ENCODE measurements at regions not wholly inside any gene's neighbourhood (a gene's known extent, or its start where the extent isn't known, plus 50 kb on each side); places are given as distances from the start of the nearest gene placed in this dataset.

- DNase-seq (ENCODE audit: low spot score): no peak
Measured at GRCh38 chr3:135473449-135473848, 492.1 kb upstream of the PPP2R3A start.

DNA sequence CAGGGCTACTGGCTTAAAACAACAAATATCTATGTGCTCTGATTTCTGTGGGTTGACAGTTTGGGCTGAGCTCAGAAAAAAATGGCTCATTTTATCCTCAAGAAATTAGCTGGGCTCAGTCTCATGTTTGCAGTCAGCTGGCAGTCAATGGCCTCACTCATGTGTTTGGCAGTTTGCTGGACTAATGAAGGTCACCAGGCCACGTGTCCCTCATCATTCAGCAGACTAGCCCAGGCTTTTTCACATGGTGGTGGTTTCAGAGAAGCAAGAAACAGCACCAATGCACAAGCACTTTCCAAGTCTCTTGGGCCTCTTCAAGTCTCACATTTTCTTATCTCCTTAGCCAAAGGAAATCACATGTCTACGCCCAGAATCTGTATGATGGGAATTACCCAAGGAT, 478.3 kb upstream of the PPP2R3A start:
- no peak for DNase-seq (ENCODE audit: low spot score)

- no peak for DNase-seq (ENCODE audit: low spot score)
Measured at GRCh38 chr3:135490219-135490915, 475.2 kb upstream of the PPP2R3A start.

DNA sequence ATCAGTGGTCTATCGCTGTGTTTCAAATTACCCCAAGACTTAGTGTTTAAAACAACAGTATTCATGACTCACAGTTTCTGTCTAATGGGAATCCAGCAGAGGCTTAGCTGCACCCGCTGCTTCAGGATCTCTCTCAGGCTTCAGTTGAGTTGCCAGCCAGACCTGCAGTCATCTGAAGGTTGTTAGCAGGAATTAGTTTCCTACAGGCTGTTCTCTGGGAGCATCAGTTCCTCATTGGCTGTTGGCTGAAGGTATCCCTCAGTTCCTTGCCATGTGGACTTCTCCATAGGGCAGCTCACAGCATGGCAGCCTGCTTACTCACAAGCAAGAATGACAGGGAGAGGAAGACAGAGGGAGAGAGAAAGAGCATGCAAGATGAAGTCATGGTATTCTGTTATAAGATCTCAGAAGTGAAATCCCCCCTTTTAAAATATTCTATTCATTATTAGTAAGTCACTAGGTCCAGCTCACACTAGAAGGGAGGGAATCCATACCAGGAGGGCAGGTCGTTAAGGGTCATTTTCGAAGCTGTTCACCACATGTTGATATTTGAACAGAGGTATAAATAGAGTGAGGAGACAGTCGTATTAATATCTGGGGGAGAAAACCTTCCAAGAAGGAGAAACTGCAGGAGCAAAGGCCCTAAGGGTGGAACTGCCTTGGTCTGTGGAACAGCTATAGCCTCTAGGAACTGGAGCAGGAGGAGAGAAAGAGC, 473.9 kb upstream of the PPP2R3A start:
- DNase-seq (ENCODE audit: low spot score): no peak

DNA sequence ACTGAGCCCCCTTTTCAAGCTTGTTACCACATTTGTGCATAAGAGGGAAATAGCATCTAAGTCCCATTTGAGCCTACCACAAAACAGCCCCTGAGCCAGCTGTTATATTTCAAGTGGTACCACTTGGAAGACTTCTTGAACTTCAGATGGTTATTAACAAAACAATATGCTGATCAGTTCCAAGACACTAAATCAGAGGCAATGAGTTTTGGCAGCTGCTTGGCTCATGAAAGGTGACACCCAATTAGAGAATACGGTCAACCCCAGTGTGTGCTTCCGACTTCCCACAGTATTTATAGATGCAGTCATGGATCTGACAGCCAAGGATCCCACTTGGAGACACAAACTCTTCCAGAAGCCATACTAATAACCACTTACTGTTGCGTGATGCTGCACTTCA, 469.6 kb upstream of the PPP2R3A start:
- DNase-seq (ENCODE audit: low spot score): no peak

DNA sequence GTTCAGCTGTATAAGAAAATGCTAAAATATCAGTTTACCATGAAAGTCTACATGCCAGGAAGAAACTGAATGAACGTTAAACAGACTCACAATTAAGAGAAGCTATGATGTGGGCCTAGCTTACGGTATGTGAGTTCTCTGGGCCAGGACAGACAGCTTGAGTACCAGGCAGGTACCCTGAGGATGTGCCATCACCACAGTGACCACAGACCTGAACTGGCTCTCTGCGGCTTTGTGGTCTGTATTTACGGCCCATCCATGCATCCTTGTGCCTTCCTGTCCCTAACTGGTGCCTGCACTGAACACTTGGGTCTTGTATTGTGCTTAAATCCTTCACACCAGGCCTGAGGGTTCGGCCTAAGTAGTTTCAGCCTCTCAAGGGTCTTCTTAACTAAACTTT, 467.5 kb upstream of the PPP2R3A start:
- DNase-seq (ENCODE audit: low spot score): no peak

- DNase-seq (ENCODE audit: low spot score): no peak
Measured at GRCh38 chr3:135499426-135499825, 466.1 kb upstream of the PPP2R3A start.

DNA sequence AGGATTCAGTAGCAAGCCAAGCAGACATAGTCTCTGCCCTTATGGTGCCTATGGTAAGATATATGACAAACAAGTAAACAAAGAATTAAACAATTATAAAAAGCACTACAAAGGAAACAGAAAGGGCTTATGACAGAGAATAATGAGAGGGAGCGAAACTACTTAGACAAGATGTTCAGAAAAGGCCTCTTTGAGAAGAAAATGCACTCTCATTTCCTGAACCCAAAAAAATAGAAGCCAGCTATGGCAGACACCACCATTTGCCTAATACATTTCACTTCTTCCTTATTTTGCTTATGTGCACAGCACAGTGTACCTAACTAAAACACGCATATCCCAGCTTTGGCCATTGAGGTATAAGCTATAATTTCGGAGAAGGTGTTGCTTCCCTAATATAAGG, 465.5 kb upstream of the PPP2R3A start:
- no peak for DNase-seq (ENCODE audit: low spot score)

GRCh38 chr3:135503065-135503759, 462.3 kb upstream of the PPP2R3A start:
- no peak for DNase-seq (ENCODE audit: low spot score)

DNA sequence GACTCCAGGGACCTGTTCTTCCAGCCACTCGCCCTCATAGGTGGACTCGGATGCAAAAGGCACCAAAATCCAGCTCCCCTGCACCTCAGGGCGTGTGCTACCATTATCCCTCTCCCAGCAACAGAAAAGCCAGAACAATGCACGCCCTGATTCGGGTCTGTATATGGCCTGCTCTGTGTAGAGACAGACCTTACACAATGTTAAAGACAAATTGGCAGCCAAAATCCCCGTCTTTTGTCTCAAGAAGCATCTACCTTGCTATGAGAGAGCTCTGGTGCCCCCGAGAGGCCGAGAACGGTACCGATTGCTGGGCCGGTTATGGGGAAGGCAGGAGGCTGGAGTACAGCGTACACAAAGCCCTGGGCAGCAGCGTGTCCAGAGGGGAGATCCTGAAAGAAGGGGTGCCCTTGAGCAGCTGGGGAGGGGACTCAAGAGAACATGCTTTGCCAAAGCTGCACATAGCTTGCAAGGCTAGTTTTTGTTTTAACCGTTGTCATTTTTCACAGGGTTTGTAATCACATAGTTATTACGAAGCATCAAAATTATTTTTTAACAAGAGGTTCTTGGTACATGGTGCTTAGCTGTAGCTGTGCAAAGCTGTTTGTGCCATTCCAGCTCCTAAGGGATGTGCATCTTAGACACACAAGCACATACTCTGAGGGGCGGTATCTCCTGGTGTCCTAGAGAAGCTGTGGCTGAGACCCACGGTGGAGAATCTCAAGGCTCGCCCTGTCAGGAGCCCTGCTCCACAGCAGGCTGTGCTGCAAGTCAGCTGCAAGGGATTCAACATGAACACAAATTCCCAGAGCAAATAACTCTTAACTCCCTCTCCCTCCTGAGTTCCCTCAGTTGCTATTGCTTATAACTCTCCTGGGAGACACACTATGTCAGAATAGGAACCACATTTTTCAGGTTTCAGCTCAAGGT, 461.5 kb upstream of the PPP2R3A start:
- DNase-seq (ENCODE audit: low spot score): peak; percentile 88

GRCh38 chr3:135513106-135514059, 452.1 kb upstream of the PPP2R3A start:
- peak; percentile 20 for DNase-seq (ENCODE audit: low spot score)

GRCh38 chr3:135514060-135514448, 451.5 kb upstream of the PPP2R3A start:
- no peak for DNase-seq (ENCODE audit: low spot score)

GRCh38 chr3:135516143-135516542, 449.4 kb upstream of the PPP2R3A start:
- peak; percentile 31 for DNase-seq (ENCODE audit: low spot score)

DNA sequence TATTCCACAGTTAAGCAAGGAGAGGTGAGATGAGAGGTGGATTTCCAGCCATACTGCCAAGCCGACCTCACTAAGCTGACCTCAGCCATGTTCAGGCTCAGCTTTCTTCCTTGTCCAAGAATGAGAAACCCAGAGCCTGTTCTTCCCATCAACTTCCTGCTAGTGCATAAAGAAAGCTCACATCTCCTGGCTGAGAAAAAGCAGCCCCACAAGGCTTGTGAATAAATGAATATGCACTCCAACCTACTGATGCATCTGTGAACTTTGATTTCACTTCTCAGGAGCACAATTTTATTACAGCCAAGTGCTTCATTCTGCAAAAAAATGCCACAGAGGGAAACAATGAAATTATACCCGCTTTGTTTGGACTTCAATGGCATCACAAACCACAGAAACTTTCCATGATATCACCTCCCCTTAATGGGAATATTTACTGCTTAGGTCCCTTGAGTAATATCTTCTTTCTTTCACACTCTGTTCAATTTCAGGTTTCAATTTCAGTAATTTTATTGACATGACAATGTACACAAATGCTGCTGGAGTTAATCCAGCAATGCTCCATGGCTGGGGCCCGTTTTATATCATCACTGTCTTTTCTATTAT, 437.0 kb upstream of the PPP2R3A start:
- DNase-seq (ENCODE audit: low spot score): no peak

- no peak for DNase-seq (ENCODE audit: low spot score)
Measured at GRCh38 chr3:135532021-135532420, 433.5 kb upstream of the PPP2R3A start.

- no peak for DNase-seq (ENCODE audit: low spot score)
Measured at GRCh38 chr3:135538123-135538522, 427.4 kb upstream of the PPP2R3A start.

GRCh38 chr3:135539351-135539750, 426.2 kb upstream of the PPP2R3A start:
- no peak for DNase-seq (ENCODE audit: low spot score)

DNA sequence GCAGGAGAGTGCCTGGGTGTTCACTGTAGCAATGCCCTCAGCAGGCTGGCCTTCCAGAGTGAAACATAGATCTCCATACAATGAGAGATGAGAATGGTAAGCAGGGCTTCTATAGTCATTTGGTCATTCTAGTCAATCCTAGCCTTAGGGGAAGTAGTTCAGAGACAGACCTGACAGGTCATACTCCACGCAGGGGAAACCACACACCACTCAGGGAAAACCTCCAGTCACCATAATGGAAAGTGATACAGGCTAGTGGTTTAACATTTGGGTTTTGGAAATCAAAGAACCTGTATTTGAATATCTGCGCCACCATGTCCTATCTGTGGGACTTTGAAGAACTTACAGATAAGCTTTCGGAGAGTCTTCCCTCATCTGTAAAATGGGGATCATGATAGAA, 425.7 kb upstream of the PPP2R3A start:
- DNase-seq (ENCODE audit: low spot score): no peak

- DNase-seq (ENCODE audit: low spot score): no peak
Measured at GRCh38 chr3:135549928-135550494, 415.5 kb upstream of the PPP2R3A start.

DNA sequence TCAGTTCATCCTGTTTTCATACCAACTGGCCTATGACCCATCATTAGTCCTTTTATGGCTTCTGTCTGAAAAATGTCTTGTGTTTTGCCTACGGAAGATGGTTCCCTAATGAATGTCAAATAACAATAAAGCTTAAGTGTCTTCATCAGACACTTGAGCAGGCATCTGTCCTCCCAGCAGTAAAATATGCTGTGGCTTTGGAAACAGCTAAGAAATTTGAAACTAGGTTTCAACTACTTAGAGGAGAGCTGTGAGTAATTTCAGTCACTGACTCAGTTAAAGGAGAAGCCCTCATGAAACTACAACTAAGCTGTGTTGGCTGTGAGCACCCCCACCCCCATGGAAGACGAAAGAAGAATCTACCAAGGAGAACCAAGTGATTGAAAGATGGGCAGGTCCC, 409.4 kb upstream of the PPP2R3A start:
- peak; percentile 47 for DNase-seq (ENCODE audit: low spot score)
